Stimulated activated CD4-positive, alpha-beta T cell treated with anti-CD3 and anti-CD28 coated beads, Interleukin-4, amount 100 ng/mL, for 48 hours (primary cell): ENCODE measurements at regions not wholly inside any gene's neighbourhood (a gene's known extent, or its start where the extent isn't known, plus 50 kb on each side); places are given as distances from the start of the nearest gene placed in this dataset.

Experiments used
- DNase-seq, 2 donors: peaks; one replicate each; pipeline ENCODE4 v3.0.0-alpha.2; 2020; ENCODE audit warnings: low read depth in 2 of 2

DNA sequence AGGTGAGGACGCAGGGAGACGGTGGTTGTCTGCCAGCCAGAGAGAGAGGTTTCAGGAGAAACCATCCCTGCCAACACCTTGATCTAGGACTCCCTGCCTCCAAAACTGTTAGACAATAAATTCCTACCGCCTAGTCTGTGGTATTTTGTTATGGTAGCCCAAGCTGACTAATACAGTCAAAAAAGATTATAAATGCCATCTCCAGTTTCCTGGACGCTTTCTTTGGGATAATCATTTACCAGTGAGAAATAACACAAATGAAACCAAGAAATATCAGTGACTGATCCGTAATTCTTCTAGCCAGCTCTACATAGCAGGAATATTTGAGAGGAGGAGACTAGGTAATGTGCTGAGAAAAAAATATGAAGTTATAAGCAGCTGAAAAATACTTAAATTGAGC lies 707.8 kb upstream of the LMCD1 start:
- DNase-seq: no peak

GRCh38 chr3:7798276-7798675 lies 703.3 kb upstream of the LMCD1 start:
- no peak for DNase-seq

- no peak for DNase-seq
These were observed 701.4 kb upstream of the LMCD1 start for GRCh38 chr3:7800006-7800780.

DNA sequence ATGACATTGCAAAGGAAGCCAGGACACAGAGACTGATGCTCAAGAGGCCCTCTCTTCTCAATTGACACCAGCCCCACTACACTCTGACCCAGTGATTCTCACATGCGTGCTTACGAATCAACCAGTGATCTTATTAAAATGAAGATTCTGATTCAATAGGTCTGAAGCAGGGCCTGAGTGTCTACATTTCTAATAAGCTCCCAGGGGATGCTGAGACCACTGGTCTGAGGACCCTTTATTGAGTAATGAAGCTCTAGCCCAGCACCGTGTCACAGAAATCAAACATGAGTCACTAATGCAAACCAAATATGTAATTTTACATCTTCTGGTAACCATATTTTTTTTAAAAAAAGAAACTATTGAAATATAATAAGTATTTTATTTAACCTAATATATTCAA lies 689.1 kb upstream of the LMCD1 start:
- DNase-seq: no peak

DNA sequence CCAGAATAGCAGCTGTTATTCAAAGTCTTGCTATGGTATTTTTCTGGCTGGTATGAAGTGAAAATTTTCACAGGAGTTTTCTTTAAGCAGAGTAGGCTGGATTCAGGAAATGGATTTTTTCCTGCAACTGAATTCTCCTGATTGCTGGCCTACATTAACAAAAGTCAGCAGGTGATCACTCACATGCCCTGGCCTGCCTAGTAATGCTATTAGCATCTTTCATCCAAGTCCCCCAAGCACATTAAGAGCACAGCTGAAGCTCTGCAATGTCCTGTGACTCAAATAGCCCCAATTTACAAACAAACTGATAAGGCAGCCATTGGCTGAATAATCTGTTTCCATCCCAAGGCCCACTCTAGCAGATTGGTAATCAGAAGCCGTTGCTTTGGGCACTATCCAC lies 688.3 kb upstream of the LMCD1 start:
- no peak for DNase-seq

DNA sequence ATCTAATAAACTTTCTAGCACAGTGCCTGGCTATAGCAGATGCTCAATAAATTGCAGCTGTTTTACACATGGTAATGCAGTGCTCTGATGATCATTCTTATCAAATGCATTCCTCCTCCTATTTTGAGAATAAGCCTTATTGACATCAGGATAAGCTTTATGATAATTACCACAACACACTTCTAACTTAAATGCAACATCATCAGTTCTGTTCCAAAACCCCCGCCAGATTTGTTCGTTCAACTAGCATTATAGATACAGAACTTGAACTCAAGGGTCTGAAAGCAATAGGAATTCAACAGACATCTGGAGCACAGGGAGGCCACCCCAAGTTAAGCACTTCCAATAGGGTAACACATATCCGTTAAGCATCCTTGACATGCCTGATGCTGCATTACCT lies 684.4 kb upstream of the LMCD1 start:
- no peak for DNase-seq

GRCh38 chr3:7820969-7821368 lies 680.7 kb upstream of the LMCD1 start:
- no peak for DNase-seq

DNA sequence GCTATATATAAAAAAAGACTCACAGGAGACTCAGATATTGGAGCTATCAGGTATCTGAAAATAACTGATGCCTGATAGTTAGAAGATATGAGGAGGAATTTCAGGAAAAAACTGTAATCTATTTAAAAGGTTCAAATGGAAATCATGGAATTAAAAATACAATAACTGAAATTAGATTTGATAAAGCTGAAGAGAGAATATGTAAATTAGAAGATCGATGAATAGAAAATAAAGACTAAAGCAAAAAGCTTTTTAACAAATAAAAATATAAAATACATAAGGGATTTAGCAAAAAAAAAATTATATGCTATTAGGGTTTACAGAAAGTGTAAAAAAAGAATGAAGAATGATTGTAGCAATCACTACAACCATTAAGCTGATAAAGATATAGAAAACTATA lies 679.8 kb upstream of the LMCD1 start:
- DNase-seq: no peak

- no peak for DNase-seq
These were observed 660.2 kb upstream of the LMCD1 start for GRCh38 chr3:7841451-7841850.

GRCh38 chr3:7843441-7843840 lies 658.2 kb upstream of the LMCD1 start:
- DNase-seq: no peak

- no peak for DNase-seq
These were observed 654.6 kb upstream of the LMCD1 start for GRCh38 chr3:7847021-7847420.

GRCh38 chr3:7847521-7847920 lies 654.1 kb upstream of the LMCD1 start:
- no peak for DNase-seq

DNA sequence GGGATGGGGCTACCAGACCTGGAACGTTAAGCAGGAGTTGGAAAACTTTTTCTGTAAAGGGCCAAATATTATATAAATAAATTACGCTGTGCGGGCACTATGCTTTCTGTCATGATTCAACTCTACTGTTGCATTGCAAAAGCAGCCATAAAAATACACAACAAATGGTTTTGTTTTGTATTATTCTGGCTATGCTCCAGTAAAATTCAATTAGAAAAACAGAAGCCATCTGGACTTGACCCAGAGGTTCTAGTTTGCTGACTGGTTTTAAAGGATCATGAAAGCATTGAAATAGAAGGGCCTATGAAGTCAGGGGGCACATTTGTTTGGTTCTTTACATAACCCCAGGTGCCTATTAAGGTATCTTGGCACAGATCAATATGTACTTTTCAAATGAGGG lies 647.4 kb upstream of the LMCD1 start:
- DNase-seq: no peak

- no peak for DNase-seq
These were observed 646.9 kb upstream of the LMCD1 start for GRCh38 chr3:7854721-7855120.

DNA sequence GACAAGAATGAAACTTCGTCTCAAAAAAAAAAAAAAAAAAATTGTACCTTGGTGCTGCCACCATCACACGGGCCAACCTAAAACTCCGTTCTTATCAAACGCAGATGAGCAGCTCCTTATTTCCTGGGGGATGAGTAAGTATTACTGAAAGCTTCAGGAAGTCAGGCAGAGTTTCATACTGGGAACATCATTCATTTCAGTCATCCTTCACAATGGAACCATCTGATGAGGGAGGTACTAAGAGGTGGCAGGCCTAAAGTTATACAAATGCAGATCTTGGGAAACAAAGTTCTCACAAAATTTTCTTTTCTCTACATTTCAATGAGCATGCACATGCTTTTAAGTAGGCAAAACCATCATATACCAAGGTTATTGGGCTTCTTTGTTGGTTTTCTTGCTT lies 636.0 kb upstream of the LMCD1 start:
- DNase-seq: no peak

DNA sequence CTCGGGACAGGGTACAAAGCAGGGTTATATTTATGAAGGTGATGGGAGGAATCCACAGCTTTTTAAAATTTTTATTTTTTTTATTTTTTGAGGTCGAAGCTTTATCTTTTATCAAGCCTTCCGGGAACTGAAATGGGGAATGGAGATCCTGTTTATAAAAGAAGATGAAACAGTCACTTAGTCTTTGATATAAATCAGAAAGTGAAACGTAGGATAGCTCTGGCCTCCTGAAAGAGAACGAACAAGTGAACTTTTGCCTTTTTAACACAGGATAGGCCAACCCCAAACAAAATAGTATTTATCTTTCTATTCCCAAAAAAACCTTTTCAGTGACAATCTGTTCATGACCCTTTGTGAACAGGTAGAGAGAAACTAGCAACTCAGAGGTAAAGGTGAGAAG lies 634.0 kb upstream of the LMCD1 start:
- DNase-seq: no peak

GRCh38 chr3:7871003-7871560 lies 630.5 kb upstream of the LMCD1 start:
- DNase-seq: no peak

GRCh38 chr3:7874116-7874515 lies 627.5 kb upstream of the LMCD1 start:
- DNase-seq: no peak

DNA sequence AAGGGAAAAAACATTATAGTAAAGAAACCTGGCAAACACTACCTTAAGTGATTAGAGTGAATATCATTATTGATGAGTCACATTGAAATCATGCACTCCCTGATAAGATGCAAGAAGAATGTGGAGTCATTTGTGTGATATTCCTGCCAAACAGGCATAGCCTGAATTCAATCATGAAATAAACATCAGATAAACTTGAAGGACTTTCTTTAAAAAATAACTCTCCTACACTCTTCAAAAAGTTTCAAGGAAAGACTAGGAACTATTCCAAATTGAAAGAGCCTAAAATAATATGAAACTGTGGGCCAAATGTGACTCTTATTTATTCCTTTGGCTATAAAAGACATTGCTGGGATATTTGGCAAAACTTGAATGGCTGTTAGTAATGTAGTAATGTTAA lies 625.7 kb upstream of the LMCD1 start:
- DNase-seq: no peak

- no peak for DNase-seq
These were observed 624.8 kb upstream of the LMCD1 start for GRCh38 chr3:7876741-7877297.

DNA sequence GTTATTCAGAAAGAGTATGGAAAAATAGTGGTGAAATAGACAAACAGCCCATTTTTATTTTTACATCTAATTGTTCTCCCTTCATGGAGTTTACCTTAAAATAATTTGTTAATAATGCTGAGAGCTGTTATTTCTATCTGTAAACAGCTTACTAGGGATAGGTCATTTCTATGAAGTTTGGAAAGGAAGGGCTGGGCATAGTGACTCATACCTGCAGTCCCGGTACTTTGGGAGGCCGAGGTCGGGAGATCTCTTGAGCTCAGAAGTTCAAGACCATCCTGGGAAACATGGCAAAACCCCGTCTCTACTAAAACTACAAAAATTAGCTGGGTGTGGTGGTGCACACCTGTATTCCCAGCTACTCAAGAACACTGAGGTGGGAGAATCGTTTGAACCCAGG lies 624.3 kb upstream of the LMCD1 start:
- no peak for DNase-seq

GRCh38 chr3:7879572-7879971 lies 622.1 kb upstream of the LMCD1 start:
- no peak for DNase-seq

DNA sequence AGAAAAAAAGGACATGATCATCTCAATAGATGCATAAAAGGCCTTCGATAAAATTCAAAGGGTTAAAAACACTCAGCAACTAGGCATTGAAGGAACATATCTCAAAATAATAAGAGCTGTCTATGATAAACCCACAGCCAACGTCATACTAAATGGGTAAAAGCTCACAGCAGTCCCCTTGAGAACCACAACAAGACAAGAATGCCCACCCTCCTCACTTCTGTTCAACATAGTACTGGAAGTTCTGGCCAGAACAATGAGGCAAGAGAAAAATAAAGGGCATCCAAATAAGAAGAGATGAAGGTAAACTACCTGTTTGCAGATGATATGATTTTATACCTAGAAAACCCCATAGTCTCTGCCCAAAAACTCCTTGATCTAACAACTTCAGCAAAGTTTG lies 619.7 kb upstream of the LMCD1 start:
- no peak for DNase-seq

DNA sequence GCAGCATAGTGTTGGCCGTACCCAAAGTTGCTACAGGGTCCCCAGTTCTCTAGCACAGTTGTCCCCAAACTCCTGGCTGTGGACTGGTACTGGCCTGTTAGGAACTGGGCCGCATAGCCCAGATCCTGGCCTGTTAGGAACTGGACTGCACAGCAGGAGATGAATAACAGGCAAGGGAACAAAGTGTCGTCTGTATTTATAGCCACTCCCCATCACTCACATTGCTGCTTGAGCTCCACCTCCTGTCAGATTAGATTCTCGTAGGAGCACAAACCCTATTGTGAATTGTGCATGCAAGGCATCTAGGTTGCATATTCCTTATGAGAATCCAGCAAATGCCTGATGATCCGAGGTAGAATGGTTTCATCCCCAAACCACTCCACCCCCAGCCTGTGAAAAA lies 604.0 kb upstream of the LMCD1 start:
- no peak for DNase-seq
